ENCODE measurements at regions not wholly inside any gene's neighbourhood (a gene's known extent, or its start where the extent isn't known, plus 50 kb on each side); places are given as distances from the start of the nearest gene placed in this dataset.
"Not testable (repeated sequence)": the region's sequence is repeated elsewhere in the genome, so short reads cannot be mapped to it uniquely, and the experiment has no call there.

DNA sequence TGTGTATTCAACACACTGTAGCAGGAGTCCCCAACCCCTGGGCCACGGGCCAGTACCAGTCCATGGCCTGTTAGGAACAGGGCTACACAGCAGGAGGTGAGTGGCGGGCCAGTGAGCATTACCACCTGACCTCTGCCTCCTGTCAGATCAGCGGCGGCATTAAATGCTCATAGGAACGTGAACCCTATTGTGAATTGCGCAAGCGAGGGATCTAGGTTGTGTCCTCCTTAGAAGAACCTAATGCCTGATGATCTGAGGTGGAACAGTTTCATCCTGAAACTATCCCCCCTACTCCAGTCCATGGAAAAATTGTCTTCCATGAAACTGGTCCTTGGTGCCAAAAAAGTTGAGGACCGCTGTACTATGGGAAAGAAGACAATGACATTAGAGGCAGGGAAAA, 386.9 kb downstream of the PREX1 start:
- DNase-seq (ENCODE audit: low read depth), result no peak

GRCh38 chr20:48440261-48440660, 387.5 kb downstream of the PREX1 start:
- DNase-seq (ENCODE audit: low read depth), result not testable (repeated sequence)

GRCh38 chr20:48437146-48437545, 390.7 kb downstream of the PREX1 start:
- DNase-seq (ENCODE audit: low read depth), result no peak

DNA sequence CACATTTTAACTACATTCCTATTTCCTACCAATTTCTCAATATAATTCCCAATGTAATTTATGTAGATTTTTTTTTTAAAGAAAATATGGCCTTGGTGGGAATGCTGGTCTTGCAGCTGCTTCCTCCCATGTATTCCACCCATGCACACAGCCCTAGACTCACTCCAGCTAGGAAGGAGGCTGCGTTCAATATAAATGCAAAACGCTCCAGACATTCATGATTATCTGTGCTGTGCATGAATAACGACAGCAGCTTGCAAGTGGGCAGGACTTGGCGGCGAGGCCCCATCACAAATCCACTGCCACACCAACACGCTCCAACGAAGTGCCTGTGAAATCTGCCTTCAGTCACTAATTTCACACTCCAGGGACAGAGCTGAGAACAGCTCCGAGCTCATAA, 391.2 kb downstream of the PREX1 start:
- DNase-seq (ENCODE audit: low read depth), result not testable (repeated sequence)

DNA sequence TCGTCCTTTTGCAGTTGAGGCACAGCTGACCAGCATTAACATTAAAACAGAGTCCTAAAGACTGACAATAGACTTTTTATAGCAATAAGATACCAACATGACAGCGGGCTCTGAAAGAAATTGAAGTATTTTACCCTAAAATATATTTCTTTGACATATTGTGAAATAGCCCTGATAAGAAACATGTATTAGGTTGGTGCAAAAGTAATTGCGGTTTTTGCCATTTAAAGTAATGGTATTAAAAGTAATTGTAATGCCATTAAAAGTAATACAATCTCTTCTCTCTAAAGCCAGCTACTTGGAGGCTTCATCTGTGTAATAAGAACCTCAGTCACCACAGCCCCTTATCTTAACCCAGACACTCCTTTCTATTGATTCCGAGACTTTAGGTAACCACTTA, 394.6 kb downstream of the PREX1 start:
- DNase-seq (ENCODE audit: low read depth), result no peak

DNA sequence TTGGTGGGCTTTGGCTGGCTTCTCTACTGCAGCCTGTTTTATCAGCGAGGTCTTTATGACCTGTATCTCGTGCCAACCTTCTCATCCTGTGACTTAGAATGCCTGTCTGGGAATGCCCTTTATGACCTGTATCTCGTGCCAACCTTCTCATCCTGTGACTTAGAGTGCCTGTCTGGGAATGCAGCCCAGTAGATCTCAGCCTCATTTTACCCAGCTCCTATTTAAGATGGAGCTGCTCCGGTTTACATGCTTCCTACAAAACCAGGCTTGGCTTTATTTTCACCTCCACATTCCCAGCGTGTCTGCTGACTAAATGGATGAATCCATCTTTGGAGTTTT, 395.3 kb downstream of the PREX1 start:
- DNase-seq (ENCODE audit: low read depth), result peak; percentile 5

DNA sequence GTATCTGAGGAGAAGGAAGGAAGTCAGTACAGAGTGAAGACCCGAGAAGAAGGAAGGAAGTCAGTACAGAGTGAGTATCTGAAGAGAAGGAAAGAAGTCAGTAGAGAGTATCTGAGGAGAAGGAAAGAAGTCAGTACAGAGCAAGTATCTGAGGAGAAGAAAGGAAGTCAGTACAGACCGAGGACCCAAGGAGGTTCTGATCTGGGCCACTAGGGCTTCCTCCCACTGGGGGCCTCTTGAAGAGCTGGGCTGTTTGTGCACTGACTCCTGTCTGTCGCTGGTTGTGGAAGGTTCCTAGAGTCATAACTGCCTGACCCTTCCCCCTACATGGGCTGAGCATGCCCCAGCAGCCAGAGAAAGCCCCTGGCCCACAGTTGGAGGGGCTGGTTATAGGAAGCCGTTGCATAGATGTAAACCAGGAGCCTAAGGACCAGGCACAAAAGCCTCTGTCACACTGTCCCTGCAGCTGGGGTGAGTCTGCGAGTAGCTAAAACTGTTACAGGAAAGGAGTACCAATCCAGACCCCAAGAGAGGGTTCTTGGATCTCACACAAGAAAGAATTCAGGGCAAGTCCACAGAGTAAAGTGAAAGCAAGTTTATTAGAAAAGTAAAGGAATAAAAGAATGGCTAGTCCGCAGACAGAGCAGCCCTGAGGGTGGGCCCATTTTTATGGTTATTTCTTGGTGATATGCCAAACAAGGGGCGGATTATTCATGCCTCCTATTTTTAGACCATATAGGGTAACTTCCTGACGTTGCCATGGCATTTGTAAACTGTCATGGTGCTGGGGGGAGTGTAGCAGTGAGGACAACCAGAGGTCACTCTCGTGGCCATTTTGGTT, 395.9 kb downstream of the PREX1 start:
- DNase-seq (ENCODE audit: low read depth), result no peak

GRCh38 chr20:48426630-48427029, 401.2 kb downstream of the PREX1 start:
- no peak for DNase-seq (ENCODE audit: low read depth)

- DNase-seq (ENCODE audit: low read depth), result no peak
Measured at GRCh38 chr20:48425817-48426612, 401.8 kb downstream of the PREX1 start.

DNA sequence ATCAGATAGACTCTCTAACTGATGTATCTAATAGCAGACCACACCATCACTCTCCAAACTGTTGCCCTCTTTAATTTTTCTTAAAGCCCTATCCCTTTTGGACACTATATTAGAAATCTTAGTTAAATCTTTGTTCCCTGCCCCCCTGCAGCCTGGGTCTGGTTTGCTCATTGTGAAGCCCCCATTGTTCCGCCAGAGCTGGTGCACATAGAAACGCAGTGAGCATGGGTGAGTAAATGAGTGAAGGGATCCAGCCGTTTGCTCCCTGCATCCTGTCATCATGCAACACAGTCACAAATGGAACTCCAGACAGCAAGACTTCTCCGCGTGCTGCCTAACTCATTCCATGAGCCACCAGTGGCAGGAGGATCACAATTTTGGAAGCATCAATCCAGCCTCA, 402.5 kb downstream of the PREX1 start:
- DNase-seq (ENCODE audit: low read depth), result no peak

GRCh38 chr20:48422242-48422960, 405.4 kb downstream of the PREX1 start:
- no peak for DNase-seq (ENCODE audit: low read depth)

DNA sequence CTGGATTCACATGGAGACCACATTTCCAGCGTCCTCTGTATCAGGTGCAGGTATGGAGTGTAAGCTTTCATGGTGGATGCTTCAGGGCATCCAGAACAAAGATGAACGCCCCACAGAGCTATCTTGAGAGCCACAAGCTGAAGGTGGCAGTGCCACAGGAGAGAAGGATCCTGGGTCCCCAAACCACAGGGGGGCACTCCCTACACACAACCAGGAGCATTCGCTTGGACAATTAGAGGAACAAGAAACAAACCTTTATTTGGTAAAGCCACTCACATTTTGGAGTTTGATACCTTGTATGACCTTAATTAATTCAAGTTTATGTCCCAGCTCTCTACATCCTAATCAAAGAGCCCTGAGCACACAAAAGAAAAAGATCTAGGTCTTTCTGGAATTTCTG, 406.3 kb downstream of the PREX1 start:
- no peak for DNase-seq (ENCODE audit: low read depth)

DNA sequence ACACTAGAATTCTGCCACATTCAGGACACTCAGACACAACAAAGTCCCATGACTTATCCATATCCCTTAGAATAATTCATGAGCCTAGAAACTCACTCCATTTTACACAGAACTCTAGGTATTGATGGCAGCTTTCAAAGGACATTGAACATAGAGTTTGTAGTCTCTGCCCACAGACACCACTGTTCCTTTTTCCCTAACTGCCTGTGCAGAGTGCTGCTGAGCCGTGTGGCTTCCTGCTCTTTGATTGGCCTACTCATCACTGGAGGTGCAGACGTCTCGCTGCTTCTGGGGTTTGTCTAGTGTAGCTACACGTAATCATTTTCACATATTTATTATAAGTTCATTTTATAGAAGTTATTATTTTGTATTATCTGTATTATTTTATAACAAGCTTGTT, 407.6 kb downstream of the PREX1 start:
- DNase-seq (ENCODE audit: low read depth), result no peak

DNA sequence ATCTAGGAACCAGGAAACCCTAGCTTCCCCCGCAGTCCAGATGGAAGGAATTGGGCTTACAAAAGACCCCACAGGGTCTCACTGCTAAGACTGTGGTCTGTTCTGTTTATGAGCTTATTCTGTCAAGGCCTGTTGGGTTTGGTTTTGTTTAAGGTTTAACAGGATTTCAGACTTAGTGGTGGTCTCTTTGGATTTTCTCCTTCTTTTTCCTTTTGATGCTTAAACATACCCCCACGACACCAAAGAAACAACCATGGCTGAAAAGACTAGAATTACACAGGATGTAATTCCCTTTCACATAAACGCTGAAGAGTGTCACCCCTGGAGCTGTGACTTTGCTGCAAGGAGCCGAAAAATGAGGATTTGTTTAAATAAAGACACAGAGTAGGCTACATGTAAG, 408.6 kb downstream of the PREX1 start:
- DNase-seq (ENCODE audit: low read depth), result no peak

- no peak for DNase-seq (ENCODE audit: low read depth)
Measured at GRCh38 chr20:48416002-48416401, 411.8 kb downstream of the PREX1 start.

DNA sequence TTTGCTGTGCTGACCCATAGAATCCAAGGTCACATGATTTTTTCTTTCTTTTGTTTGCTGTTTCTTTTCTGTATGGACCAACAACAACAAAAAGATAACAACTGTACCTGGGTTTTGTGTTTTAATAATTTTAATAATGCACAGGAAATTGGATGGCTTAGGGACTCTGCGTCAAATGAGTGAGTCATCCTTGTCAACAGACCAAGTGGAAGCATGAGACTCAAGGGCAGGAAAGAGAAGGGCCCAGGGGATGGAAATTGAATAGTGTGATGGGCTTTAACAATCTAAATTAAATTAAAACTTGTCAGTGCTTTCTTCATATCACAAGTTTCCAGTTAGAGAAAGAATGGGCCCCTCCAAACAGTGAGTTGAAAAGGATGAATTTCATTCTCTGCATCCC, 413.0 kb downstream of the PREX1 start:
- no peak for DNase-seq (ENCODE audit: low read depth)

GRCh38 chr20:48411919-48412522, 415.8 kb downstream of the PREX1 start:
- DNase-seq (ENCODE audit: low read depth), result no peak

DNA sequence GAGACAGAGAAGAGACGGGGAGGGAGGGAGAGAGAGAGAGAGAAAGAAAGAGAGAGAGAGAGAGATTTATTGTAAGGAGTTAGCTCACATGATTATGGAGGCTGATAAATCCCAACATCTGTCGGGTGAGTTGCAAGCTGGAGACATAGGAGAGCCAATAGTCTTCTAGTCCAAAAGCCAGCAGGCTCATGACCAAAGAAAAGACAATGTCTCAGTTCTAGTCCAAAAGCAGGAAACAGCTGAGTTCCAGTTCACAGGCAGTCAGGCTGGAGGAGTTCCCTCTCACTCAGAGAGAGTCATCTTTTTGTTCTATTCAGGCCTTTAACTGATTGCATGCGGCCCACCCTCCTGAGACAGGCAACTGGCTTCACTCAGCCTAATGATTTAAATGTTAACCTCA, 416.6 kb downstream of the PREX1 start:
- no peak for DNase-seq (ENCODE audit: low read depth)

GRCh38 chr20:48409055-48409615, 418.7 kb downstream of the PREX1 start:
- DNase-seq (ENCODE audit: low read depth), result no peak

GRCh38 chr20:48407710-48408109, 420.1 kb downstream of the PREX1 start:
- DNase-seq (ENCODE audit: low read depth), result no peak

GRCh38 chr20:48406912-48407340, 420.9 kb downstream of the PREX1 start:
- DNase-seq (ENCODE audit: low read depth), result no peak

- DNase-seq (ENCODE audit: low read depth), result peak; percentile 24
Measured at GRCh38 chr20:48406498-48406897, 421.3 kb downstream of the PREX1 start.
